HUDEP-2 (cell line): ENCODE measurements at regions not wholly inside any gene's neighbourhood (a gene's known extent, or its start where the extent isn't known, plus 50 kb on each side); places are given as distances from the start of the nearest gene placed in this dataset.
A peak's percentile ranks its signal among the peaks of the same experiment; 100 is the strongest.
"Not testable (repeated sequence)": the region's sequence is repeated elsewhere in the genome, so short reads cannot be mapped to it uniquely, and the experiment has no call there.

Experiments used
- DNase-seq, 76 experiments: peaks; one replicate each; lab custom pipeline; 2025; ENCODE audit not compliant: unreplicated experiment in 76 of 76; lab: John Stamatoyannopoulos, UW

- not testable (repeated sequence) for DNase-seq
Measured at GRCh38 chr22:25348996-25349395, 129.6 kb downstream of the CRYBB2 start.

DNA sequence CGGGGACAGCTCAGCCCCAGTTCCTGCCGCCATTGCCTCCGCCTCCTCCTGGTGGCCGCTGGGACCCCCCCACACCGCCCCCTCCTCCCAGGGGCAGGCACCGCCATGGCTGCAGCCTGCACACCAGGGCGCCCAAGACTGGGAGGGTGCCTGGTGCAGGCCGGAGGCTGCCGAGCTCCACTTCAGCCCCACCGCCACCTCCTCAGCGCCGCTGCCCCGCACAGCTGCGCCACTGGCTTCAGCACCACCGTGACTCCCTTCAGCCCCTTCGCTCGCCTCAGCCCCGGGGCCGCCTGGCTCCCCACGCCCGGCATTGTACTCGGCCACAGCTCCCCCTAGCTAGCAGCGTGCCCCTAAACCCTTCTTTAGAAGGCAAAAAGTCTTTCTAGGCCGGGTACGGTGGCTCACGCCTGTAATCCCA lies 131.1 kb downstream of the CRYBB2 start:
- no peak for DNase-seq

DNA sequence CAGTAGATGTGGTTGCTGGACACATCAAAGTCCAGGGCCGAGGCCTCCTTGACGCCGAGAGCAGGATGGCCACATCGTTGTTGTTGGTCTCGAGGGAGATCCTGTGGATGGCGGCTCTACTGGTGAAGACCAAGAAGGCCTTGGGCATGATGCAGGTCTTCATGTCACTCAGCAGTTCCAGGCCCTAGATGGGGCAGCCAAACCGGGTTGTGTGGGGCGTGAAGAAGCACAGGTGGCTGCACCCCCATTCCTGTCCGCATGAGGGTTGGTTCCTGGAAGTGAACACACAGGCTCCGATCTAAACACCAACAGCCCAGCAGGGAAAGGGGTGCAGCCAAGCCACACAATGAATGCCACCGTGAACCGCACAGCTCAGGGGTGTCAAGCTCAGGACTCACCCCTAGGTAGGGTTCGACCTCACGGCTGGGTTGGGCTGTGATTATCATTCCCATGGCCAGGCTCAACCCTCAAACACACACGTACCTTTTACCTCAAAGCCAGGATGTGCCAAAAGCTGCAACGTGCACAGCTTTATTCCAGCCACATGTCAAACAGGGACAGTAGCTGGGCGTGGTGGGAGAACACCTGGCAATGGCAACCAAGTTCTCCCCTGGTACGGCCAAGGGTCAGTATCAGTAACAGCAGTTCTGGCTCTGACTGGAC lies 132.3 kb downstream of the CRYBB2 start:
- DNase-seq: no peak

GRCh38 chr22:25352294-25352680 lies 132.8 kb downstream of the CRYBB2 start:
- DNase-seq: no peak

GRCh38 chr22:25353516-25354445 lies 134.3 kb downstream of the CRYBB2 start:
- DNase-seq: no peak

- no peak for DNase-seq
Measured at GRCh38 chr22:25354456-25354855, 135.0 kb downstream of the CRYBB2 start.

- no peak for DNase-seq
Measured at GRCh38 chr22:25357132-25357455, 137.7 kb downstream of the CRYBB2 start.

DNA sequence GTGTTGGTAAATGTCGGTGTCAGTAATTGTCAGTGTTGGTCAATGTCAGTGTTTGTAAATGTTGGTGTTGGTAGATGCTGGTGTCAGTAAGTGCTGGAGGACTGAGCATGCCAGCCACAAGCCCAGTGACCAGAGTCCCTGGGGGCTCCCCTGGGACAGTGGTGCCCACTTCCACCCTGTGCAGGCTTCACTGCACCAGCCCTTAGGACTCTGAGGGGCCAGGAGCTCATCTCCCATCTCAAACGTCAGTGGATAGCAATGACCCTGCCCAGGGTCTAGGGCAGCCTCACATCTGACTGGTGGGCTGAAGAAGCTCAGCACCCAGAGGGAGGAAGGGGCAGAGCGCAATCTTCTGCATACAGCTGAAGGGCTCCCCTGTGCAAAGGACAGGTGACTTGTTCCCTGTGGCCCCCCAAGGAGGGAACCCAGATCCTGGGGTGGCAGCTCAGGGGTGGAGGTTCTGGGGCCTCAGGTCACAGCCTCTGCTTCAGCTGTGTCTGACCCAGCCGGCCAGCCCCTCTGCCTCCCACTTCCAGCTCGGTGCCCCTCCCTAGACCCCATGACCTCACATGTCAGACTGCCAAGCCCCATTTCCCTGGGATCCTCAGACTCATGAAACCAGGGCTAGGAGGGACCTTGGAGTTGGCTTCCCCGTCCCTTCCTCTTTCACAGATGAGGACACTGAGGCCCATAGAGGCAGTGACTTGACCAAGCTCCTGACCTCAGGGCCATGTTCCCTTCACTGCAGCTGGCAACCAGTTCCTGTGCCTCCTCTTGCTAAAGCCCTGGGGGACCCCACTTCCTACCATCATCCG lies 138.4 kb downstream of the CRYBB2 start:
- DNase-seq: no peak

DNA sequence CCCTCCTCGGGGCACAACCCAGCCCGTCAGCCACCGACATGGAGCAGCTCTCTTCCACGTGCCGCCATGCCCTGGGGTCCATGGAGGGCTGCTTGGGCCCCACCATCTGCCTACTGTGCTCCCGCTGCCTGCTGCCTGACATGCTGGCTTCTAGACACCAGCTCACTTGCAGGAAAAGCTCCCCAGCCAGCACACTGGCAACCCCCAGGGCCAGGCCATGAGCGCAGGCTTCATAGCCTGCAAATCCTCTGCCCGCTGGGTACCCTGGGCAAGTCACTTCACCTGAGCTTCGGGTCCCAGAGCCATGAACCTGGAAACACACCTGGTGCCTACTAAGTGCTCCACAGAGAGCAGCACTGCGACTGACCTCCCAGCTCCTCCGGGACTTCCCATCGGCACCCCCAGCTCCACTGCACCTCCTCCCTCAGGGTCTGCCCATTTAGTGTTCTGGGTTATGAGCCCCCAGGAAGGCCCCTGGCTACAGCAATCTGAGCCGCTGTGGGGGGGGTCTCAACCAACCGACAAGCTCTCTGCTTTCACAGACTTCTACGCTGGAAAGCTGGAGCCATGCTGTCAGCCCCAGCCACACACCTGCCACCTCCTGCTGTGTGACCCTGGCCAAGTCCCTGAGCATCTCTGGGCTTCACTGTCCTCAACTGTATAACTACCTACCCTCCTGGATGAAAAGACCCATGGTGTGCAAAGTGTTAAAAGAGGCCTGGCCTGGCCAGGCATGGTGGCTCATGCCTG lies 139.2 kb downstream of the CRYBB2 start:
- DNase-seq: no peak

- no peak for DNase-seq
Measured at GRCh38 chr22:25359601-25360261, 140.3 kb downstream of the CRYBB2 start.

- no peak for DNase-seq
Measured at GRCh38 chr22:25360411-25360810, 141.0 kb downstream of the CRYBB2 start.

DNA sequence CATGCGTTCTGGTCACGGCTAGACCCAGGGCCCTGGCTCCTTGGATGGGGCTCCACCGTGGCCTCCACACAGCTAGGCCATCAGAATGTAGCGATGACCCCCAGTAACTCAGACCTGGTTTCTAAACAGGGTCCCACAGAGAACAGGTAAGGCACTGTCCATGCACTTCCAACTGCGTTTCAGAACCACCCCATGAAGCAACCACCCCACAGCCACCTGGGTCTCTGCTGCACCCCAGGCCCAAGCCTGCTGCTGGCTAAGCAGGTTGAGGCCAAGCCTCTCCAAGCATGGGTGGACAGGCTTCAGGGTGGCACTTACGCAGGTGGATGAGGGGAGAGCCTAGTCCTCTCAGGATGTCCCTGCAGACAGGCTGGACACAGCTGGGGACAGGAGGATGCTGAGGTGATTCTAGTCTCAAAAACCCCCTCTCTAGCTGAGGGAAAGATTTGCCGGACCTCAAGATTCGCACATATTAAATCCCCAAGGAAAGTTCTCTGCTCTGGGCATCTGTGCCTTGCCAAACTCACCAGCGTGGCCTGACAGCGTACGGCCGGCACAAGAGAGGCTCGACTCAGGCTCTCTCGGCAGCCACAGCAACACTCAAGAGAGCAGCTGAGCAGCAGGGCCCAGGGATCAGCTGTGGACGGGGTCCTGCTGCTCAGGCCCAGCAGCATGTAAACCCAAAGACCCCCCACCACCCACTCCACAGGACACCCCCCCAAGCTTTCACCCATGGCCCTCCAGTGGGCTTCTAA lies 141.6 kb downstream of the CRYBB2 start:
- DNase-seq: no peak

DNA sequence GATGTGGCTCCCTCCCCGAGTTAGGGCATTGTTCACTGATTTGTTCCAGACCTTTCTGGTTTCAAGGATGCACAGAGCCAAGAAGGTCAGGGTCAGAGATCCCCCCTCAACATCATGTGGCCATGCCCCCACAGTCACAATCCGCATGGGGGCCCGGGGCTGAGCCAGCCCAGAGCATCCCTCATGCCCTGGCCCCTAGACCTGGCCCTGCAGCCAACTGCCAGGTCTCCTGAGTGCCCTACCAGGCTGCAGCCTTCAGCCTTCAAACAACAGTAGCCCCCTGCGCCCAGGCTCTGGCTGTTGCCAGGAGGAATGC lies 142.4 kb downstream of the CRYBB2 start:
- no peak for DNase-seq

DNA sequence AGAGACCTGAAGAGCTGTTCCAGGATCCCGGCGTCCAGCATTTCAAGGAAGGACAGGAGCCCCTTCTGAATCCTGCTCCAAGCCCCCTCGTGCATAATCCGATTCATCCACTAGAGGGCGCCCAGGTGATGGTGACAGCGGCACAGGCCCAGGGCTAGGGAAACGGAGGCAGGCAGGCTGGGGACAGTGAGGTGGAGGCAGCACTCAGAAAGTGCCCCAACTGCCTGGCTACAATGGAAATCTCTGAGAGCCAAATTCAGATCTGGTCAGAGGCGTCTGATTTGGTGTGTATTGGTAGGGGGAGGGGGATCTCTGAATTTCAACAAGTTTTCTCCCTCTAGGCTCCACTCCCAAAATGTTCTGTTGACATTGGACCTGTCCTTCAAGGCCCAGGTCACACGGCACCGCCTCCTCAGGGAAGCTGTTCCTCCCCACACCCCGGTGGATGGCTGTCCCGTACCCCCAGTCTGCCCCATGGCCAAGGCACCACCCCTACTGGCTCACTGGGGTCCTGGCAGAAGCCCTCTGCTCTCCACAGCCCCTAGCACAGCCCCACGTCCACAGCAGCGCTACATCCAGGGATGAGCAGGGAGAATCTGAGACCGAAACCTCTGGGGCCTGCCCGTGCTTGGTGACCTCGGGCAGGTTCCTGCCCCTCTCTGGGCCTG lies 142.9 kb downstream of the CRYBB2 start:
- peak in 49 of 76 experiments; percentile 3 to 59 (median 29) for DNase-seq

DNA sequence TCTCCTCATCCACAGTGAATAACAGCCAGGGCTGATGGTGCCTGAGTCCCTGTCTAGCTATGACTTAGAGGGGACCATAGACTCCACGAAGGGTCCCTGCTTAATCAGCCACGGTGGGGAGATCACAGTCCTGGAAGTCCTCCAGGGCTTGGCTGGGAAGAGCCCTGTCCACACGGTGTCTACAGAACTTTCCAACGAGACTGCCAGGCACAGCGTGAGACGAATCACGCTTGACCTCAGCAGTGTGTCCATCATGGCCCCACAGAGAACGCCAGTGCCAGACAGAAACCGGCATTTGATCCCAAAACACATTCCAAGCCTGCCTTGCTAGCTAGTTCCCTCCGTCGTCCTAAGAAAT lies 143.4 kb downstream of the CRYBB2 start:
- DNase-seq: no peak

DNA sequence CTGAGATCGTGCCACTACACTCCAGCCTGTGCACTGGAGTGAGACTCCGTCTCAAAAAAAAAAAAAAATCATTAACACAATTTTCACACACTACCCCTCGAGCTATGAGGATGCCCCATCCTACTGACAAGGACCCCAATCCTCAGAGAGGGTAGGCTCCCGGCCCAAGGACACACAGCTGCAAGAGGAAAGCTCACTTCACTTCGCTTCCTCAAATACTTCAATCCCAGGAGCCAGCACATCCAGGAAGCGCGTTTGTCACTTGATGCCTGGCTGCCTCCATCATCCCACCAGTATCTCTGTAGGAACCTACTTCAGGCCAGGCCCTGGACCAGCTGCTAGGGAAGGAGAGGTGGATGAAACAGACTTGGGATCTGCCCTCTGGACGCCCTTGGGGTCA lies 144.0 kb downstream of the CRYBB2 start:
- DNase-seq: no peak

GRCh38 chr22:25364281-25364680 lies 144.8 kb downstream of the CRYBB2 start:
- no peak for DNase-seq

DNA sequence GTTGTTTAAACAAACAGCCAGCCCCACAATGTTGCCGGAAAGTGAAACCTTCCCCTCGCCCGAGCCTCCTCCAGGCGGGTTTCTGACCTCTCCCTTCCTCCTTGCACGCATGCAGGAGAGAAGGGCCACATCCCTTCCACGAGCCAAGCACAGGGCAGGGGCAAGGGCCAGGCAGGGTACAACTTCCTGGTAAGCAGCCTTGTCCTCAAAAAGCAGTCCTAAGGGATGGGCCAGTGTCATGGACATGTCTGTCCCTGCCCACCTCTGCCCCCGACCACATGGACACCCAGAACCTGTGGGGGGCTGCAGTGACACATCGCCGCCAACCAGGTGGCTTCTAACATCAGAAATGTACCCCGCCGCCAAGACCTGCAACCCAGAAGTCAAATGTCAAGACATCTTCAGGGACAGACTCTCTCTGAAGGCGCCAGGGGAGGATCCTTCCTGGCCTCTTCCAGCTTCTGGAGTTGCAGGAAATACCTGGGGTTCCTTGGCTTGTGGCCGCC lies 145.3 kb downstream of the CRYBB2 start:
- no peak for DNase-seq
